ENCODE measurements at regions not wholly inside any gene's neighbourhood (a gene's known extent, or its start where the extent isn't known, plus 50 kb on each side); places are given as distances from the start of the nearest gene placed in this dataset.

DNA sequence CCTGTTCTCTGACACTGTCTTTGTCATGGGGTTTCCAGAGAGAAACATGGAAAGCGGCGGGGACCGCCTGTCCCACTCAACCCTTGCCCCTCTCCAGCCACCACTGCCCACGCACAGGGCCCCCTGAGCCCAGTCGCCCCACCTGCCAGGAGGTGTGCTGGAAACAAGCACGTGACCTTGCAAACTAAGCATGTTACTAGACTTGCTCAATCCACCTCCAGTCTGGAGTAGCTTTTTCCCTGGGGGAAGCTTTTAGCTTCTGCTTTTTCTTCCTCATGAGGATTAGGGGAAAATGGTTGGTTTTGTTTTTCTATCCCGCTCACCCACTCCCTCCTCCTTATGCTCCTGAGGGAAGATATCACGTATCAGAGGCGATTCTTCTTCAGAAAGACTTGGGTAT, 105.7 kb downstream of the PLEKHG1 start:
- Histone ChIP-seq H3K27ac (peak overlapping the region; percentile 2), H3K79me2 (no peaks in the 10 kb centered on the region), H3K9me3 (ENCODE audit: low read depth) (no peaks in the 10 kb centered on the region), H3K4me3 (no peak overlapping the region), H3K9me2 (replicated peaks; ENCODE audit: insufficient read depth) (no peaks in the 10 kb centered on the region), H3K4me1 (ENCODE audit: insufficient read depth) (peaks cover 10% of the 10 kb centered on the region), H2AFZ (no peak overlapping the region), H3K4me2 (peak overlapping the region; percentile 44), H4K20me1 (ENCODE audit: insufficient read depth, poor library complexity, severe bottlenecking) (no peaks in the 10 kb centered on the region), H3K36me3 (replicated peaks; ENCODE audit: insufficient read depth, low read depth) (no peaks in the 10 kb centered on the region), H3K27me3 (no peaks in the 10 kb centered on the region)
- TF ChIP-seq, protein P1, sequence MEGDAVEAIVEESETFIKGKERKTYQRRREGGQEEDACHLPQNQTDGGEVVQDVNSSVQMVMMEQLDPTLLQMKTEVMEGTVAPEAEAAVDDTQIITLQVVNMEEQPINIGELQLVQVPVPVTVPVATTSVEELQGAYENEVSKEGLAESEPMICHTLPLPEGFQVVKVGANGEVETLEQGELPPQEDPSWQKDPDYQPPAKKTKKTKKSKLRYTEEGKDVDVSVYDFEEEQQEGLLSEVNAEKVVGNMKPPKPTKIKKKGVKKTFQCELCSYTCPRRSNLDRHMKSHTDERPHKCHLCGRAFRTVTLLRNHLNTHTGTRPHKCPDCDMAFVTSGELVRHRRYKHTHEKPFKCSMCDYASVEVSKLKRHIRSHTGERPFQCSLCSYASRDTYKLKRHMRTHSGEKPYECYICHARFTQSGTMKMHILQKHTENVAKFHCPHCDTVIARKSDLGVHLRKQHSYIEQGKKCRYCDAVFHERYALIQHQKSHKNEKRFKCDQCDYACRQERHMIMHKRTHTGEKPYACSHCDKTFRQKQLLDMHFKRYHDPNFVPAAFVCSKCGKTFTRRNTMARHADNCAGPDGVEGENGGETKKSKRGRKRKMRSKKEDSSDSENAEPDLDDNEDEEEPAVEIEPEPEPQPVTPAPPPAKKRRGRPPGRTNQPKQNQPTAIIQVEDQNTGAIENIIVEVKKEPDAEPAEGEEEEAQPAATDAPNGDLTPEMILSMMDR (IDR thresholded peaks at IDR 0.05; ENCODE audit: poor library complexity) = no peak
- TF ChIP-seq EZH2phosphoT487 (IDR thresholded peaks at IDR 0.05; ENCODE audit: low read depth, severe bottlenecking, unreplicated experiment) = no peak
- no peak for TF ChIP-seq EZH2 (IDR thresholded peaks at IDR 0.05; ENCODE audit: borderline replicate concordance)
- 45% methylated on average over 9 of the region's 9 CpGs for WGBS (ENCODE audit: low lambda C conversion rate, missing lambda C conversion rate)
- no peak for DNase-seq (ENCODE audit: low spot score)

GRCh38 chr6:150710236-150710635, 110.6 kb downstream of the PLEKHG1 start:
- H2AFZ ChIP-seq = no peak overlapping the region
- no peaks in the 10 kb centered on the region for H3K9me2 ChIP-seq (replicated peaks; ENCODE audit: insufficient read depth)
- no peaks in the 10 kb centered on the region for H4K20me1 ChIP-seq (ENCODE audit: insufficient read depth, poor library complexity, severe bottlenecking)
- TF ChIP-seq EZH2phosphoT487 (IDR thresholded peaks at IDR 0.05; ENCODE audit: low read depth, severe bottlenecking, unreplicated experiment) (no peak), EZH2 (IDR thresholded peaks at IDR 0.05; ENCODE audit: borderline replicate concordance) (no peak)
- TF ChIP-seq, protein P1 (IDR thresholded peaks at IDR 0.05; ENCODE audit: poor library complexity) = no peak
- no peaks in the 10 kb centered on the region for H3K9me3 ChIP-seq (ENCODE audit: low read depth)
- no peak overlapping the region for H3K4me3 ChIP-seq
- no peak overlapping the region for H3K27ac ChIP-seq
- H3K79me2 ChIP-seq = no peaks in the 10 kb centered on the region
- no peaks in the 10 kb centered on the region for H3K36me3 ChIP-seq (replicated peaks; ENCODE audit: insufficient read depth, low read depth)
- no peak for DNase-seq (ENCODE audit: low spot score)
- no peaks in the 10 kb centered on the region for H3K27me3 ChIP-seq
- H3K4me2 ChIP-seq = no peak overlapping the region
- peaks cover 14% of the 10 kb centered on the region for H3K4me1 ChIP-seq (ENCODE audit: insufficient read depth)
- 62% methylated on average over 6 of the region's 6 CpGs for WGBS (ENCODE audit: low lambda C conversion rate, missing lambda C conversion rate)

DNA sequence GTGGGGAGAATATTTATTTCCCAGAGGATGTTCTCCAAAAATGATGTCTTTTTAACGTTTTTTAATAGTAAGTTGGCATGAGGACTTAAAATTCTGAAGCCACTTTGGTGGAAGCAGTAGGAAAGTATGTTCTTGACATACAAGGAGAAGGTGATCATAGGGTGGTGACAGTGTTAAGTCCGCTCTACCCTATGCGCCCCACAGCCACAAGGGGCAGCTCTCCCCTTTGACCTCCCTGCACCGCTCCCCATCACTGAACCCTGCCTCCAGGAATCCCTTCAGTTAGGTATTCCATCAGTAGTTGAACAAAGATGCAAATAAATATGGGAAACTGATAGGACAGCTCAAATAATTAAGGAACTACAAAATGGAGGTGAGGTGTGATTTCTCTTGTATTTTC, 111.4 kb downstream of the PLEKHG1 start:
- H3K4me1 ChIP-seq (ENCODE audit: insufficient read depth) = peaks cover 7% of the 10 kb centered on the region
- no peak for TF ChIP-seq EZH2phosphoT487 (IDR thresholded peaks at IDR 0.05; ENCODE audit: low read depth, severe bottlenecking, unreplicated experiment)
- no peak for TF ChIP-seq EZH2 (IDR thresholded peaks at IDR 0.05; ENCODE audit: borderline replicate concordance)
- TF ChIP-seq, protein P1 (IDR thresholded peaks at IDR 0.05; ENCODE audit: poor library complexity) = no peak
- H3K36me3 ChIP-seq (replicated peaks; ENCODE audit: insufficient read depth, low read depth) = no peaks in the 10 kb centered on the region
- no peaks in the 10 kb centered on the region for H3K9me3 ChIP-seq (ENCODE audit: low read depth)
- H3K4me3 ChIP-seq = no peak overlapping the region
- no peak overlapping the region for H2AFZ ChIP-seq
- no peak for DNase-seq (ENCODE audit: low spot score)
- no peak overlapping the region for H3K27ac ChIP-seq
- H3K9me2 ChIP-seq (replicated peaks; ENCODE audit: insufficient read depth) = no peaks in the 10 kb centered on the region
- no peaks in the 10 kb centered on the region for H4K20me1 ChIP-seq (ENCODE audit: insufficient read depth, poor library complexity, severe bottlenecking)
- H3K4me2 ChIP-seq = no peak overlapping the region
- WGBS (ENCODE audit: low lambda C conversion rate, missing lambda C conversion rate) = 92% methylated on average over 4 of the region's 4 CpGs
- no peaks in the 10 kb centered on the region for H3K79me2 ChIP-seq
- no peaks in the 10 kb centered on the region for H3K27me3 ChIP-seq

Data from hepatocyte (in vitro differentiated cells).